ENCODE measurements at regions not wholly inside any gene's neighbourhood (a gene's known extent, or its start where the extent isn't known, plus 50 kb on each side); places are given as distances from the start of the nearest gene placed in this dataset.

DNA sequence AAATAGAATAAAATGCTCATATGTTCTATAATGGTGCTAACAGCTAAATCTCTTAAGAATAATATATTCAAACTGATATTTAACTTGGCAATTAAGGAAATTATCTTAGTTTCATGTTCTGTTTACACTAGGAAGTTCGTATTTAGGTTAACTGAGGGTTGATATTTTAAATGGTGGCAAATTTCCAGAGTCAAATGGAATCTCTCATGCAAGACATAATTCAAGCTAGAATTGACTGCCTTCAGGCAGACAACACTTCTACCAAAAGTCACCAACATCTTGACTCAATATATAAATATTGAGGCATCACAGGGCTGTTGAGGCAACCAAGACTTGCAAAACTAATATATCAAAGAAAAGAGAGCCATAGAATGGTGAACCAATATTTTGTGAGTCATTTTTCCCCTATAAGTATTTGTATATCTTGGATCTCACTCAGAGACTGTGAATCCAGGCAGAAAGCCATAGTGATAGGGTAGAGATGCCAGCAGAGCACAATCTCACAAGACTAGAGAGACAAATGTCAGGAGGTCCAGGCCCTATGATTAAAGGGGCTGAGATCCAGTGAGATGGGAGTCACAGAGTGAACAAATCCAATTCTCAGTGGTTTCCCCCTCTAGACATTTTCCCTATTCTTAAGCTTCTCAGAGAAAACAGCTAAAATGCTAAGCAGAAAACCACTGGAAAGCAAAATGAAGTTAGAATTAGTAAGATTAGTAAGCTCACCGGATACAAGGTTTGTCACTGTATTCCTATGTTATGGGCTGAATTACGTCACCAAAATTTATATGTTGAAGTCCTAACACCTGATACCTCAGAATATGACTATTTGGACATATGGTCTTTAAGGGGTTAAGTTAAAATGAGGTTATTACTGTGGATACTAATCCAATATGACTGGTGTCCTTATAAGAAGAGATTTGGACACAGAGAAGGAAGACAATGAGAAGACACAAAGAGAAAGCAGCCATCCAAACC is 358.2 kb upstream of the UBE2E3 start:
- TF ChIP-seq, protein P1, sequence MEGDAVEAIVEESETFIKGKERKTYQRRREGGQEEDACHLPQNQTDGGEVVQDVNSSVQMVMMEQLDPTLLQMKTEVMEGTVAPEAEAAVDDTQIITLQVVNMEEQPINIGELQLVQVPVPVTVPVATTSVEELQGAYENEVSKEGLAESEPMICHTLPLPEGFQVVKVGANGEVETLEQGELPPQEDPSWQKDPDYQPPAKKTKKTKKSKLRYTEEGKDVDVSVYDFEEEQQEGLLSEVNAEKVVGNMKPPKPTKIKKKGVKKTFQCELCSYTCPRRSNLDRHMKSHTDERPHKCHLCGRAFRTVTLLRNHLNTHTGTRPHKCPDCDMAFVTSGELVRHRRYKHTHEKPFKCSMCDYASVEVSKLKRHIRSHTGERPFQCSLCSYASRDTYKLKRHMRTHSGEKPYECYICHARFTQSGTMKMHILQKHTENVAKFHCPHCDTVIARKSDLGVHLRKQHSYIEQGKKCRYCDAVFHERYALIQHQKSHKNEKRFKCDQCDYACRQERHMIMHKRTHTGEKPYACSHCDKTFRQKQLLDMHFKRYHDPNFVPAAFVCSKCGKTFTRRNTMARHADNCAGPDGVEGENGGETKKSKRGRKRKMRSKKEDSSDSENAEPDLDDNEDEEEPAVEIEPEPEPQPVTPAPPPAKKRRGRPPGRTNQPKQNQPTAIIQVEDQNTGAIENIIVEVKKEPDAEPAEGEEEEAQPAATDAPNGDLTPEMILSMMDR (IDR thresholded peaks at IDR 0.05) = no peak
- TF ChIP-seq POLR2AphosphoS5 (IDR thresholded peaks at IDR 0.05) (no peak), POLR2A (IDR thresholded peaks at IDR 0.05) (no peak), EP300 (IDR thresholded peaks at IDR 0.05) (no peak)
